HepG2 (cell line): ENCODE measurements at regions not wholly inside any gene's neighbourhood (a gene's known extent, or its start where the extent isn't known, plus 50 kb on each side); places are given as distances from the start of the nearest gene placed in this dataset.

Source experiments
- DMAP1 ChIP-seq: IDR thresholded peaks from 2 replicates; pipeline ENCODE4 v1.6.1; 2016
- GABPB1 ChIP-seq: IDR thresholded peaks from 2 replicates; pipeline ENCODE4 v1.6.1; 2016; ENCODE audit warnings: mild to moderate bottlenecking, missing genetic modification reagents, moderate library complexity, missing compliant biosample characterization
- MIXL1 ChIP-seq: IDR thresholded peaks from 2 replicates; pipeline ENCODE4 v1.6.1; 2016
- NFKB2 ChIP-seq: sonication (generic); formaldehyde crosslinking; IDR thresholded peaks from 2 replicates; pipeline ENCODE4 v1.4.0; 2020; ENCODE audit warnings: missing genetic modification reagents, borderline replicate concordance
- NR2C2 ChIP-seq: sonication (generic); formaldehyde crosslinking; IDR thresholded peaks from 2 replicates; pipeline ENCODE4 v1.4.0; 2020; ENCODE audit warnings: missing genetic modification reagents, mild to moderate bottlenecking, moderate library complexity, borderline replicate concordance
- SIX4 ChIP-seq: sonication (generic); formaldehyde crosslinking; IDR thresholded peaks from 2 replicates; pipeline ENCODE4 v1.4.0; 2020; ENCODE audit warnings: missing genetic modification reagents
- SOX5 ChIP-seq: IDR thresholded peaks from 2 replicates; pipeline ENCODE4 v1.6.1; 2016; ENCODE audit warnings: borderline replicate concordance
- SUZ12 ChIP-seq: fragments of 150-350 bp; IDR thresholded peaks from 2 replicates; pipeline ENCODE4 v1.6.1; 2014; ENCODE audit warnings: low read depth, low read length
- TSC22D2 ChIP-seq: sonication (generic); formaldehyde crosslinking; IDR thresholded peaks from 2 replicates; pipeline ENCODE4 v1.5.1; 2020; ENCODE audit warnings: missing genetic modification reagents, mild to moderate bottlenecking, borderline replicate concordance
- ZBTB20 ChIP-seq: sonication (generic); formaldehyde crosslinking; IDR thresholded peaks from 2 replicates; pipeline ENCODE4 v1.8.1; 2023; ENCODE audit warnings: missing genetic modification reagents, low read depth, mild to moderate bottlenecking, borderline replicate concordance
- ZNF431 ChIP-seq: sonication (generic); formaldehyde crosslinking; IDR thresholded peaks from 2 replicates; pipeline ENCODE4 v1.9.0; 2022; ENCODE audit warnings: missing genetic modification reagents, low read depth, mild to moderate bottlenecking, borderline replicate concordance
- ZNF496 ChIP-seq: sonication (generic); formaldehyde crosslinking; IDR thresholded peaks from 2 replicates; pipeline ENCODE4 v1.8.1; 2023; ENCODE audit warnings: mild to moderate bottlenecking, moderate library complexity, missing genetic modification reagents; ENCODE audit not compliant: insufficient replicate concordance
- ZNF614 ChIP-seq: IDR thresholded peaks from 2 replicates; pipeline ENCODE4 v1.6.1; 2018; ENCODE audit warnings: missing biosample characterization, missing genetic modification reagents, inconsistent platforms, borderline replicate concordance
- ZNF615 ChIP-seq: sonication (generic); formaldehyde crosslinking; IDR thresholded peaks from 2 replicates; pipeline ENCODE4 v1.5.0; 2020; ENCODE audit warnings: mild to moderate bottlenecking, missing genetic modification reagents, borderline replicate concordance
- ZNF644 ChIP-seq: IDR thresholded peaks from 2 replicates; pipeline ENCODE4 v1.6.1; 2016; ENCODE audit warnings: low read depth
- ZNF761 ChIP-seq: sonication (generic); formaldehyde crosslinking; conservative IDR thresholded peaks from 2 replicates; pipeline ENCODE4 v1.4.0; 2020; ENCODE audit warnings: mild to moderate bottlenecking, missing genetic modification reagents
- ZNF776 ChIP-seq: sonication (generic); formaldehyde crosslinking; IDR thresholded peaks from 2 replicates; pipeline ENCODE4 v1.4.0; 2020; ENCODE audit warnings: mild to moderate bottlenecking, missing genetic modification reagents
- ZNF879 ChIP-seq: sonication (generic); formaldehyde crosslinking; IDR thresholded peaks from 2 replicates; pipeline ENCODE4 v1.8.1; 2023; ENCODE audit warnings: missing genetic modification reagents
- ZSCAN30 ChIP-seq: sonication (generic); formaldehyde crosslinking; IDR thresholded peaks from 2 replicates; pipeline ENCODE4 v1.5.0; 2020; ENCODE audit warnings: mild to moderate bottlenecking, missing genetic modification reagents
- TF ChIP-seq, protein P1 (sequence below): sonication (generic); formaldehyde crosslinking; IDR thresholded peaks from 2 replicates; pipeline ENCODE4 v1.9.0; 2021; ENCODE audit warnings: missing genetic modification reagents, borderline replicate concordance
- TF ChIP-seq, protein P2 (sequence below): sonication (generic); formaldehyde crosslinking; IDR thresholded peaks from 2 replicates; pipeline ENCODE4 v1.5.0; 2020; ENCODE audit warnings: missing genetic modification reagents
- TF ChIP-seq, protein P3 (sequence below): sonication (generic); formaldehyde crosslinking; IDR thresholded peaks from 2 replicates; pipeline ENCODE4 v1.5.1; 2020; ENCODE audit warnings: missing genetic modification reagents, mild to moderate bottlenecking, borderline replicate concordance
- TF ChIP-seq, protein P4 (sequence below): sonication (generic); formaldehyde crosslinking; IDR thresholded peaks from 2 replicates; pipeline ENCODE4 v1.8.0; 2022; ENCODE audit warnings: missing genetic modification reagents, mild to moderate bottlenecking, moderate library complexity, borderline replicate concordance
- TF ChIP-seq, protein P5 (sequence below): sonication (generic); formaldehyde crosslinking; IDR thresholded peaks from 2 replicates; pipeline ENCODE4 v1.9.0; 2022; ENCODE audit warnings: missing genetic modification reagents, mild to moderate bottlenecking, borderline replicate concordance

DNA sequence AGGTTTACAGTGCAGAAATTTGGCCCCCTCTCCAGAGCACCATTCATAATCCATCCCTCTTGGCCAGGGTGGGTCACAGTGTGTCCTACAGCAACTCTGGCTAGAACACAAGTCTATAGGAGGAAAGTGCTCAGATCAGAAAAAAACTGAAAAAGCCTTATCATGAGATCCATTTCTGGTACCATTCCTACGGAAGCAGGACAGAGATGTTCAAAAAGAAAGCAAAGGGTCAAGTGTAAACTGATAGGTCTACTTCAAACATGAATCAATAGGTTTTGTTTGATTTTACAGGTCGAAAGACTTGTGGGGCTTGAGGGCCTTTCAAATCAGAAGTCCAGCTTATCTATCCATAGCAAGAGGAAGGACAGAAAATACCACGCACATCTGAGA, 326.4 kb downstream of the SOX9 start (continued):
- TF ChIP-seq, protein P1, sequence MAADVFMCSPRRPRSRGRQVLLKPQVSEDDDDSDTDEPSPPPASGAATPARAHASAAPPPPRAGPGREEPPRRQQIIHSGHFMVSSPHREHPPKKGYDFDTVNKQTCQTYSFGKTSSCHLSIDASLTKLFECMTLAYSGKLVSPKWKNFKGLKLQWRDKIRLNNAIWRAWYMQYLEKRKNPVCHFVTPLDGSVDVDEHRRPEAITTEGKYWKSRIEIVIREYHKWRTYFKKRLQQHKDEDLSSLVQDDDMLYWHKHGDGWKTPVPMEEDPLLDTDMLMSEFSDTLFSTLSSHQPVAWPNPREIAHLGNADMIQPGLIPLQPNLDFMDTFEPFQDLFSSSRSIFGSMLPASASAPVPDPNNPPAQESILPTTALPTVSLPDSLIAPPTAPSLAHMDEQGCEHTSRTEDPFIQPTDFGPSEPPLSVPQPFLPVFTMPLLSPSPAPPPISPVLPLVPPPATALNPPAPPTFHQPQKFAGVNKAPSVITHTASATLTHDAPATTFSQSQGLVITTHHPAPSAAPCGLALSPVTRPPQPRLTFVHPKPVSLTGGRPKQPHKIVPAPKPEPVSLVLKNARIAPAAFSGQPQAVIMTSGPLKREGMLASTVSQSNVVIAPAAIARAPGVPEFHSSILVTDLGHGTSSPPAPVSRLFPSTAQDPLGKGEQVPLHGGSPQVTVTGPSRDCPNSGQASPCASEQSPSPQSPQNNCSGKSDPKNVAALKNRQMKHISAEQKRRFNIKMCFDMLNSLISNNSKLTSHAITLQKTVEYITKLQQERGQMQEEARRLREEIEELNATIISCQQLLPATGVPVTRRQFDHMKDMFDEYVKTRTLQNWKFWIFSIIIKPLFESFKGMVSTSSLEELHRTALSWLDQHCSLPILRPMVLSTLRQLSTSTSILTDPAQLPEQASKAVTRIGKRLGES (CRISPR knock-in tag), result no peak
- TF ChIP-seq ZNF496 (CRISPR knock-in tag), result no peak
- peak; percentile 90 for TF ChIP-seq ZNF614 (CRISPR knock-in tag)
- TF ChIP-seq MIXL1 (CRISPR knock-in tag), result peak; percentile 90
- TF ChIP-seq, protein P2, sequence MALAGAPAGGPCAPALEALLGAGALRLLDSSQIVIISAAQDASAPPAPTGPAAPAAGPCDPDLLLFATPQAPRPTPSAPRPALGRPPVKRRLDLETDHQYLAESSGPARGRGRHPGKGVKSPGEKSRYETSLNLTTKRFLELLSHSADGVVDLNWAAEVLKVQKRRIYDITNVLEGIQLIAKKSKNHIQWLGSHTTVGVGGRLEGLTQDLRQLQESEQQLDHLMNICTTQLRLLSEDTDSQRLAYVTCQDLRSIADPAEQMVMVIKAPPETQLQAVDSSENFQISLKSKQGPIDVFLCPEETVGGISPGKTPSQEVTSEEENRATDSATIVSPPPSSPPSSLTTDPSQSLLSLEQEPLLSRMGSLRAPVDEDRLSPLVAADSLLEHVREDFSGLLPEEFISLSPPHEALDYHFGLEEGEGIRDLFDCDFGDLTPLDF (CRISPR knock-in tag), result no peak
- TF ChIP-seq ZSCAN30 (CRISPR knock-in tag), result peak; percentile 90
- no peak for TF ChIP-seq ZNF879 (CRISPR knock-in tag)
- peak; percentile 81 for TF ChIP-seq NR2C2 (CRISPR knock-in tag)
- TF ChIP-seq GABPB1 (CRISPR knock-in tag), result no peak
- TF ChIP-seq SIX4 (CRISPR knock-in tag), result peak; percentile 94
- TF ChIP-seq ZNF761, result 0 out of 2 replicates have a peak, but pooled peaks have one; percentile 33
- no peak for TF ChIP-seq NFKB2 (CRISPR knock-in tag)
- TF ChIP-seq ZNF776 (CRISPR knock-in tag), result no peak
- TF ChIP-seq ZNF615 (CRISPR knock-in tag), result peak; percentile 38; the same call in 1 of the 2 replicates
- TF ChIP-seq TSC22D2 (CRISPR knock-in tag), result no peak
- peak; percentile 92 for TF ChIP-seq ZBTB20 (CRISPR knock-in tag)
- peak; percentile 88; the same call in 1 of the 2 replicates for TF ChIP-seq SOX5 (CRISPR knock-in tag)
- TF ChIP-seq, protein P3, sequence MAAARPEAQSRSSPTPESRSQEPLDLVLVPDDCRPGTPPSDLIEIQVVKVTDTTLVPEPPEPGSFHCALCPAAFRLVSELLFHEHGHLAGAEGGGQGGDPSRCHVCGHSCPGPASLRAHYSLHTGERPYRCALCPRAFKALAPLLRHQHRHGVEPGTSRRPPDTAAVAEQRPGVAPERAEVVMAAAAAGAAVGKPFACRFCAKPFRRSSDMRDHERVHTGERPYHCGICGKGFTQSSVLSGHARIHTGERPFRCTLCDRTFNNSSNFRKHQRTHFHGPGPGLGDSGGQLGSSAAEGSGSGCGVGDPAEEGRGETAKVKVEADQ (CRISPR knock-in tag), result no peak
- TF ChIP-seq ZNF644 (CRISPR knock-in tag), result peak; percentile 82
- no peak for TF ChIP-seq SUZ12
- no peak for TF ChIP-seq DMAP1 (CRISPR knock-in tag)
- TF ChIP-seq, protein P4, sequence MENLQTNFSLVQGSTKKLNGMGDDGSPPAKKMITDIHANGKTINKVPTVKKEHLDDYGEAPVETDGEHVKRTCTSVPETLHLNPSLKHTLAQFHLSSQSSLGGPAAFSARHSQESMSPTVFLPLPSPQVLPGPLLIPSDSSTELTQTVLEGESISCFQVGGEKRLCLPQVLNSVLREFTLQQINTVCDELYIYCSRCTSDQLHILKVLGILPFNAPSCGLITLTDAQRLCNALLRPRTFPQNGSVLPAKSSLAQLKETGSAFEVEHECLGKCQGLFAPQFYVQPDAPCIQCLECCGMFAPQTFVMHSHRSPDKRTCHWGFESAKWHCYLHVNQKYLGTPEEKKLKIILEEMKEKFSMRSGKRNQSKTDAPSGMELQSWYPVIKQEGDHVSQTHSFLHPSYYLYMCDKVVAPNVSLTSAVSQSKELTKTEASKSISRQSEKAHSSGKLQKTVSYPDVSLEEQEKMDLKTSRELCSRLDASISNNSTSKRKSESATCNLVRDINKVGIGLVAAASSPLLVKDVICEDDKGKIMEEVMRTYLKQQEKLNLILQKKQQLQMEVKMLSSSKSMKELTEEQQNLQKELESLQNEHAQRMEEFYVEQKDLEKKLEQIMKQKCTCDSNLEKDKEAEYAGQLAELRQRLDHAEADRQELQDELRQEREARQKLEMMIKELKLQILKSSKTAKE (CRISPR knock-in tag), result peak; percentile 87
- no peak for TF ChIP-seq ZNF431 (CRISPR knock-in tag)
- TF ChIP-seq, protein P5, sequence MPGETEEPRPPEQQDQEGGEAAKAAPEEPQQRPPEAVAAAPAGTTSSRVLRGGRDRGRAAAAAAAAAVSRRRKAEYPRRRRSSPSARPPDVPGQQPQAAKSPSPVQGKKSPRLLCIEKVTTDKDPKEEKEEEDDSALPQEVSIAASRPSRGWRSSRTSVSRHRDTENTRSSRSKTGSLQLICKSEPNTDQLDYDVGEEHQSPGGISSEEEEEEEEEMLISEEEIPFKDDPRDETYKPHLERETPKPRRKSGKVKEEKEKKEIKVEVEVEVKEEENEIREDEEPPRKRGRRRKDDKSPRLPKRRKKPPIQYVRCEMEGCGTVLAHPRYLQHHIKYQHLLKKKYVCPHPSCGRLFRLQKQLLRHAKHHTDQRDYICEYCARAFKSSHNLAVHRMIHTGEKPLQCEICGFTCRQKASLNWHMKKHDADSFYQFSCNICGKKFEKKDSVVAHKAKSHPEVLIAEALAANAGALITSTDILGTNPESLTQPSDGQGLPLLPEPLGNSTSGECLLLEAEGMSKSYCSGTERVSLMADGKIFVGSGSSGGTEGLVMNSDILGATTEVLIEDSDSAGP (CRISPR knock-in tag), result no peak
